Esophagus muscularis mucosa (tissue), 4 donors: ENCODE measurements at regions not wholly inside any gene's neighbourhood (a gene's known extent, or its start where the extent isn't known, plus 50 kb on each side); places are given as distances from the start of the nearest gene placed in this dataset.

Experiments used
- DNase-seq: peaks from one replicate; pipeline ENCODE4 v3.0.0-alpha.2; 2017; ENCODE audit errors: extremely low spot score
- H3K27ac ChIP-seq, 4 donors: fragments of 200-600 bp; sonication (generic); replicated peaks in 1 of 4; 1 replicate in 3 of 4; 2 replicates in 1 of 4; pipeline ENCODE4 v1.5.1; 2016 to 2019; ENCODE audit warnings: mild to moderate bottlenecking in 1 of 4
- H3K27me3 ChIP-seq, 4 donors: fragments of 200-600 bp; sonication (generic); one replicate each; pipeline versions ENCODE4 v1.5.1 to v1.6.0; 2016 to 2019
- H3K36me3 ChIP-seq, 4 donors: fragments of 200-600 bp; sonication (generic); one replicate each; pipeline ENCODE4 v1.5.1; 2016 to 2019
- H3K4me1 ChIP-seq, 4 donors: fragments of 200-600 bp; sonication (generic); one replicate each; pipeline ENCODE4 v1.5.1; 2016 to 2019
- H3K4me3 ChIP-seq, 4 donors: fragments of 200-600 bp; sonication (generic); 1 replicate in 2 of 4; 2 replicates in 2 of 4; pipeline ENCODE4 v1.5.1; 2016 to 2019; ENCODE audit warnings: mild to moderate bottlenecking in 4 of 4, moderate library complexity in 1 of 4
- H3K9me3 ChIP-seq, 4 donors: fragments of 200-600 bp; sonication (generic); 1 replicate in 3 of 4; 2 replicates in 1 of 4; pipeline ENCODE4 v1.5.1; 2016 to 2019
- CTCF ChIP-seq, 3 experiments: fragments of 200-600 bp in 2 of 3; fragments of 450-650 bp in 1 of 3; sonication (generic) in 2 of 3; IDR thresholded peaks; one replicate each; pipeline ENCODE4 v1.5.1; 2017 to 2019; ENCODE audit warnings: antibody characterized with exemption in 3 of 3, mild to moderate bottlenecking in 2 of 3, moderate library complexity in 1 of 3
- EP300 ChIP-seq: sonication (generic); formaldehyde crosslinking; IDR thresholded peaks from one replicate; pipeline ENCODE4 v1.6.1; 2017; ENCODE audit warnings: antibody characterized with exemption
- POLR2A ChIP-seq: fragments of 450-650 bp; IDR thresholded peaks from one replicate; pipeline ENCODE4 v1.6.1; 2017; ENCODE audit warnings: antibody characterized with exemption, moderate library complexity, mild to moderate bottlenecking, low read depth
- POLR2AphosphoS5 ChIP-seq, 2 donors: sonication (generic); formaldehyde crosslinking; IDR thresholded peaks; one replicate each; pipeline ENCODE4 v1.6.1; 2017; ENCODE audit warnings: antibody characterized with exemption in 2 of 2
- WGBS: methylation state at CpG from one replicate; pipeline ENCODE4 v1.1.5; 2018; 5-methylcytosine and 5-hydroxymethylcytosine counted together
- intact Hi-C: fragments of 100-400 bp; cut with DNase I; formaldehyde crosslinking; loops from one replicate; pipeline ENCODE4 v1.15.1; 2023

DNA sequence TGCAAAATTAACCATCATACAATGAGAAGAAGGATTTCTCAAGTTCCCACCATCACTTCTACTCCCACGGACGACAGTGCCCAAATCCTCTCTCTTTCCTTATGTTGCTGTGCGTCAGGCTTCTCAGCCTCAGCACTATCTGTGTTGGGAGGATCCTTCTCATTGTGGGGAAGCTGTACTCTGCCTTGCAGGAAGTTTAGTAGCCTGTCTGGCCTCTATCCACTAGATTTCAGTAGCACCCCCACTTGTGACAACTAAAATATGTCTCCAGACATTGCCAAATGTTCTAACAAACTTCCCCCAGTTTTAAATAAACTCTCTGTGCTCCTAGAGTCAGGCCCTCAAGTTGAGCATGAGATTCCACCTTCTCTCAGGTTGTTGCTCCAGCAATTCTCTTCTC lies 545.9 kb upstream of the ZFP42 start:
- H3K4me1 ChIP-seq = peaks cover 0 to 9% (median 6%) of the 10 kb centered on the region in 4 donors
- no peaks in the 10 kb centered on the region for H3K36me3 ChIP-seq
- H3K27me3 ChIP-seq = no peaks in the 10 kb centered on the region
- no peak overlapping the region for H3K4me3 ChIP-seq
- peak; percentile 85 for DNase-seq
- TF ChIP-seq POLR2A (no peak), POLR2AphosphoS5 (IDR thresholded peaks at IDR 0.05) (no peak)
- 40% methylated on average over 3 of the region's 3 CpGs for WGBS
- intact Hi-C loops = no loop called here
- H3K27ac ChIP-seq = no peak overlapping the region
- no peaks in the 10 kb centered on the region for H3K9me3 ChIP-seq

- WGBS = 91% methylated on average over 8 of the region's 8 CpGs
- Histone ChIP-seq H3K4me3 (no peak overlapping the region), H3K27me3 (no peaks in the 10 kb centered on the region), H3K4me1 (peaks cover 0 to 9% (median 6%) of the 10 kb centered on the region in 4 donors), H3K27ac (no peak overlapping the region), H3K36me3 (no peaks in the 10 kb centered on the region), H3K9me3 (no peaks in the 10 kb centered on the region)
- TF ChIP-seq EP300 (no peak), POLR2A (no peak), CTCF (IDR thresholded peaks at IDR 0.05) (no peak), POLR2AphosphoS5 (IDR thresholded peaks at IDR 0.05) (no peak)
- no peak for DNase-seq
- intact Hi-C loops = no loop called here
Measured at GRCh38 chr4:187451776-187452175, 543.8 kb upstream of the ZFP42 start.

DNA sequence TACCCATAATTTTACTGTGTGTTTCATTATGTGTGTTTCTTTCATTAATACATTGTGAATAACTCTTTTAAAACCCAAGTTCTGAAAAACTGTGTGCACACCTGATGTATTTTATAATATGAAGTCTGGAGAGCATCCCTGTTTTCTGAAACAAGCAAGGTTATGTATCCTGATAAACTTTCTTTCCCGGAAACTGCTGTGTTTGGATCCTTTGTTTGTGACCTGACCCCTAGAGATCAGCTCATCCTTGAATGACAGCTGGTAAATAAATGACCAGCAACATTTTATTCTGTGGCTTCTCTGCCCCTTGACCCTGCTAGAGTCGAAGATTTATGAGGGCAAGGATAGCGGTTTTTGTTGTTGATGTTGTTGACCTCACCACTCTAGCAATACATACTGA lies 535.6 kb upstream of the ZFP42 start:
- Histone ChIP-seq H3K27ac (no peak overlapping the region), H3K27me3 (no peaks in the 10 kb centered on the region), H3K9me3 (no peaks in the 10 kb centered on the region), H3K36me3 (no peaks in the 10 kb centered on the region), H3K4me1 (peaks cover 0 to 8% (median 3%) of the 10 kb centered on the region in 4 donors), H3K4me3 (no peak overlapping the region)
- 87% methylated on average over 3 of the region's 3 CpGs for WGBS
- TF ChIP-seq POLR2AphosphoS5 (IDR thresholded peaks at IDR 0.05) = no peak
- TF ChIP-seq POLR2A = no peak
- TF ChIP-seq CTCF (IDR thresholded peaks at IDR 0.05) = no peak
- no peak for TF ChIP-seq EP300
- no peak for DNase-seq
- intact Hi-C loops = no loop called here

DNA sequence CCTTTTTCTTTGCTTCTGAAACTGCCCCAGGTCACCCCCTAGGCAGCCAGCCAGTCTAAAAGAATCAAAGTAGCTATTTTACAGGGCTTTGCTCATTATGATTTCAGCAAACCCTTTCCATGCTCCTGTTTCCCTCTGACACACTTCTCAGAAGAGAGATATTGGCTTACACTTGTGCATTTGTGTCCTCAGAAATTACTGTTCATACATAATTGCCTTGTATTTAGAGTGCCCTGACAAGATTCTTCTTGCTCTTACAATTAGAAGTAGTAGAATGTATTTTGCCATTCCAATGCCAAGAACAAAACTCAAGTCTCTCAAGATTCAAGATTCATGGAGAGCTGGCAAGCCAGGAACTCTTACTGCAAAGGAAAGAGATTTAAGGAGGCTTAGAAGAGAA lies 531.0 kb upstream of the ZFP42 start:
- no peak for TF ChIP-seq EP300
- TF ChIP-seq POLR2A = no peak
- TF ChIP-seq POLR2AphosphoS5 (IDR thresholded peaks at IDR 0.05) = no peak
- H3K36me3 ChIP-seq = no peaks in the 10 kb centered on the region
- intact Hi-C loops = no loop called here
- no peak overlapping the region for H3K4me3 ChIP-seq
- no peak overlapping the region for H3K27ac ChIP-seq
- H3K4me1 ChIP-seq = peaks cover 0 to 14% (median 5%) of the 10 kb centered on the region in 4 donors
- H3K27me3 ChIP-seq = no peaks in the 10 kb centered on the region
- no peaks in the 10 kb centered on the region for H3K9me3 ChIP-seq
- DNase-seq = no peak

GRCh38 chr4:187467224-187467623 lies 528.3 kb upstream of the ZFP42 start:
- no peaks in the 10 kb centered on the region for H3K9me3 ChIP-seq
- TF ChIP-seq POLR2AphosphoS5 (IDR thresholded peaks at IDR 0.05) (no peak), EP300 (no peak), POLR2A (no peak), CTCF (IDR thresholded peaks at IDR 0.05) (no peak)
- H3K4me3 ChIP-seq = no peak overlapping the region
- 85% methylated on average over 2 of the region's 2 CpGs for WGBS
- DNase-seq = peak; percentile 47
- H3K27me3 ChIP-seq = no peaks in the 10 kb centered on the region
- H3K36me3 ChIP-seq = no peaks in the 10 kb centered on the region
- intact Hi-C loops = no loop called here
- H3K27ac ChIP-seq = no peak overlapping the region
- H3K4me1 ChIP-seq = peaks cover 0 to 19% (median 13%) of the 10 kb centered on the region in 4 donors

DNA sequence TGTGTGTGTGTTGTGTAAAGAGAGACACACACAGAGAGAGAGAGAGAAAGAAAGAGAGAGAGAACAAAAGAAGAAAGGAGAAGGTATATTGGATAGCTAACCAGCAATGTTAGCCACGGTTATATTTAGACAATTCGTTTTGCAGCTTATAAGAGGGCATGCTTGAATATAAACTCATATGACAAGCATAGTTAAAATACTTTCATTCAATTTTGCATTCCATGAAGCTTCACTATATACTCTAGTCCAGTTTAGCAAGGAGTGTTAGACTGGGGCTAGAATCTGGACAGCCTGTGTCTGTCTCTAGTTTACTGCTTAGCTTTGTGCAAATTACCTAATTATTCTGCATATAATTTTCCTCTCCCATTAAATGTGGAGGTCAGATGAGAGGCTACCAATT lies 525.9 kb upstream of the ZFP42 start:
- no peak for TF ChIP-seq POLR2A
- TF ChIP-seq EP300 = no peak
- no peak for TF ChIP-seq POLR2AphosphoS5 (IDR thresholded peaks at IDR 0.05)
- no peak for TF ChIP-seq CTCF (IDR thresholded peaks at IDR 0.05)
- peak; percentile 8 for DNase-seq
- H3K36me3 ChIP-seq = no peaks in the 10 kb centered on the region
- H3K4me1 ChIP-seq = peaks cover 0 to 15% (median 12%) of the 10 kb centered on the region in 4 donors
- no peak overlapping the region for H3K4me3 ChIP-seq
- intact Hi-C loops = no loop called here
- no peaks in the 10 kb centered on the region for H3K27me3 ChIP-seq
- WGBS = 30% methylated on average over 2 of the region's 2 CpGs
- H3K27ac ChIP-seq = no peak overlapping the region
- no peaks in the 10 kb centered on the region for H3K9me3 ChIP-seq
